Tibial nerve (tissue), 4 donors: ENCODE measurements at regions not wholly inside any gene's neighbourhood (a gene's known extent, or its start where the extent isn't known, plus 50 kb on each side); places are given as distances from the start of the nearest gene placed in this dataset.

Source experiments
- DNase-seq, 2 donors: peaks; one replicate each; pipeline ENCODE4 v3.0.0-alpha.2; 2019; ENCODE audit warnings: low spot score in 2 of 2
- H3K27ac ChIP-seq, 4 donors: fragments of 200-600 bp; sonication (generic) in 3 of 4; one replicate each; pipeline ENCODE4 v1.5.1; 2017 to 2019; ENCODE audit warnings: mild to moderate bottlenecking in 1 of 4
- H3K27me3 ChIP-seq, 2 donors: fragments of 200-600 bp; sonication (generic) in 1 of 2; one replicate each; pipeline versions ENCODE4 v1.5.1 to v1.6.0; 2017 to 2019
- H3K36me3 ChIP-seq, 3 donors: fragments of 200-600 bp; sonication (generic); one replicate each; pipeline ENCODE4 v1.5.1; 2018 to 2019
- H3K4me1 ChIP-seq, 4 donors: fragments of 200-600 bp; sonication (generic) in 3 of 4; one replicate each; pipeline ENCODE4 v1.5.1; 2017 to 2019
- H3K4me3 ChIP-seq, 4 donors: fragments of 200-600 bp; sonication (generic) in 3 of 4; one replicate each; pipeline ENCODE4 v1.5.1; 2017 to 2019; ENCODE audit warnings: mild to moderate bottlenecking in 1 of 4, moderate library complexity in 1 of 4
- H3K9me3 ChIP-seq, 4 donors: fragments of 200-600 bp; sonication (generic) in 3 of 4; one replicate each; pipeline ENCODE4 v1.5.1; 2017 to 2019
- EP300 ChIP-seq, 2 donors: sonication (generic); formaldehyde crosslinking; IDR thresholded peaks; one replicate each; pipeline ENCODE4 v1.6.1; 2017; ENCODE audit warnings: antibody characterized with exemption in 2 of 2, mild to moderate bottlenecking in 1 of 2
- POLR2A ChIP-seq, 2 donors: fragments of 450-650 bp; IDR thresholded peaks; one replicate each; pipeline ENCODE4 v1.6.1; 2017; ENCODE audit warnings: antibody characterized with exemption in 2 of 2, mild to moderate bottlenecking in 2 of 2, moderate library complexity in 2 of 2
- WGBS, 2 donors: methylation state at CpG; one replicate each; pipeline ENCODE4 v1.1.5; 2018; 5-methylcytosine and 5-hydroxymethylcytosine counted together
- TF ChIP-seq, protein P1 (sequence below), 5 experiments: fragments of 200-600 bp in 3 of 5; fragments of 450-650 bp in 2 of 5; sonication (generic) in 3 of 5; IDR thresholded peaks; one replicate each; pipeline ENCODE4 v1.5.1; 2016 to 2019; ENCODE audit warnings: antibody characterized with exemption in 5 of 5, mild to moderate bottlenecking in 3 of 5, moderate library complexity in 2 of 5

DNA sequence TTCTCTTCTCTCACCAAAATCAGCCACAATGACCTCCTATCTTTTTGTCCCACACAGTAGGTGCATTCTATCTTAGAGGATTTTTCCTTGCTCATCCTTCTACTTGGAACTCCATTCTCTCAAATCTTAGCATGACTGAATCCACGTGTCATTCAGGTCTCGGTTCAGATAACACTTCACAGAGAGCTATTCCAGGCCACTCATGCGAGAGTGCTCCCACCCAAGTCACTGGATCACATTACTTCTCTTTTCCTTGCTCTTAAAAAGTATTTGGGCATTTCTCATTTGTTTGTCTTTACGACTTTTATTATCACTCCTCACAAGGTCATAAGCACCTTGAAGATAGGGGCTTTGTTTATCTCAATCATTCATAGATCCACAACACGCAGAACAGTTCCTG lies 647.5 kb upstream of the TENM3 start:
- DNase-seq: no peak
- Histone ChIP-seq H3K36me3 (no peaks in the 10 kb centered on the region), H3K27me3 (no peaks in the 10 kb centered on the region), H3K27ac (no peak overlapping the region), H3K4me3 (no peak overlapping the region), H3K9me3 (no peaks in the 10 kb centered on the region), H3K4me1 (no peaks in the 10 kb centered on the region)
- WGBS, 2 donors: 82 to 88% methylated on average over 5 of the region's 5 CpGs
- TF ChIP-seq, protein P1, sequence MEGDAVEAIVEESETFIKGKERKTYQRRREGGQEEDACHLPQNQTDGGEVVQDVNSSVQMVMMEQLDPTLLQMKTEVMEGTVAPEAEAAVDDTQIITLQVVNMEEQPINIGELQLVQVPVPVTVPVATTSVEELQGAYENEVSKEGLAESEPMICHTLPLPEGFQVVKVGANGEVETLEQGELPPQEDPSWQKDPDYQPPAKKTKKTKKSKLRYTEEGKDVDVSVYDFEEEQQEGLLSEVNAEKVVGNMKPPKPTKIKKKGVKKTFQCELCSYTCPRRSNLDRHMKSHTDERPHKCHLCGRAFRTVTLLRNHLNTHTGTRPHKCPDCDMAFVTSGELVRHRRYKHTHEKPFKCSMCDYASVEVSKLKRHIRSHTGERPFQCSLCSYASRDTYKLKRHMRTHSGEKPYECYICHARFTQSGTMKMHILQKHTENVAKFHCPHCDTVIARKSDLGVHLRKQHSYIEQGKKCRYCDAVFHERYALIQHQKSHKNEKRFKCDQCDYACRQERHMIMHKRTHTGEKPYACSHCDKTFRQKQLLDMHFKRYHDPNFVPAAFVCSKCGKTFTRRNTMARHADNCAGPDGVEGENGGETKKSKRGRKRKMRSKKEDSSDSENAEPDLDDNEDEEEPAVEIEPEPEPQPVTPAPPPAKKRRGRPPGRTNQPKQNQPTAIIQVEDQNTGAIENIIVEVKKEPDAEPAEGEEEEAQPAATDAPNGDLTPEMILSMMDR (IDR thresholded peaks at IDR 0.05): no peak
- TF ChIP-seq EP300 (IDR thresholded peaks at IDR 0.05) (no peak), POLR2A (IDR thresholded peaks at IDR 0.05) (no peak)

DNA sequence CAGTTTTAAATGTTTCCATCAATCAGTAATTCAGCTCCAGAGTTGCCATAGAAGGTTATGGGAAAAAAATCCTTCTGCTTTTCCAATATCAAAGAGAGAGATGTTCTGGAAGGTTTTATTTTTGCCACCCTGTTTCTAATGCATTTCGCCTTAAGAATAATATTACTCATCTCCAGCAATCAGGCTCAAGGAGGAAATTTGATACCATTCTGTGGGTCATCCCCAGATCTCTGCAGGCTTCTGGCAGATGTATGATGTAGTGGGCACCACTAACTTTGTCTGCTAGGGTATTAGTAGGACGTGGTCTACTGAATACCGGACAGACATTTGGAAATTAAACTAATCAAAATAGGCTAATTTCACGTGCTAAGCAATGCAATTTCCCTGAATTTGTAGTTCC lies 645.4 kb upstream of the TENM3 start:
- no peaks in the 10 kb centered on the region for H3K4me1 ChIP-seq
- DNase-seq: no peak
- no peaks in the 10 kb centered on the region for H3K27me3 ChIP-seq
- no peak overlapping the region for H3K4me3 ChIP-seq
- no peak overlapping the region for H3K27ac ChIP-seq
- TF ChIP-seq POLR2A (IDR thresholded peaks at IDR 0.05) (no peak), EP300 (IDR thresholded peaks at IDR 0.05) (no peak)
- TF ChIP-seq, protein P1 (IDR thresholded peaks at IDR 0.05): no peak
- no peaks in the 10 kb centered on the region for H3K9me3 ChIP-seq
- H3K36me3 ChIP-seq: no peaks in the 10 kb centered on the region
- 87 to 92% methylated on average over 4 of the region's 4 CpGs for WGBS, 2 donors

DNA sequence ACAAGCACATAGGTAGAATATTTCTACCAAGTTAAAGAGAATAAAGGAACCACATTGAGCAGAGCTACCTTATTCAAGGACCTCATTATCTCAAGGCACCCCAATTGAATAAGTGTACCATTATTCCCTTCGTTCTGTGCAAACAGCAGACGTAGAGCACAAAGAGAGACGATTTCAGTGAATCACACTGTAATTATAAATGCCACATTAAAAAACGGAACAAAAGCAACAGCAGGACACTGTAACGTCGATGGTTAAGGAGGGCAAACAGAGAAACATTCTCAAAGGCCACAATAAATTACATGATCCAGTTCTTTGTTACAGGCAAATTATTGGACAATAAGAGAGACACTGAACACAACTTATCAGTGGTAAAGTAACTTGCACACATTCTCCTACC lies 644.1 kb upstream of the TENM3 start:
- no peaks in the 10 kb centered on the region for H3K36me3 ChIP-seq
- H3K27ac ChIP-seq: no peak overlapping the region
- 51 to 65% methylated on average over 6 of the region's 6 CpGs for WGBS, 2 donors
- H3K9me3 ChIP-seq: no peaks in the 10 kb centered on the region
- H3K27me3 ChIP-seq: no peaks in the 10 kb centered on the region
- DNase-seq: no peak
- H3K4me3 ChIP-seq: no peak overlapping the region
- TF ChIP-seq, protein P1 (IDR thresholded peaks at IDR 0.05): no peak
- no peak for TF ChIP-seq POLR2A (IDR thresholded peaks at IDR 0.05)
- TF ChIP-seq EP300 (IDR thresholded peaks at IDR 0.05): no peak
- no peaks in the 10 kb centered on the region for H3K4me1 ChIP-seq

DNA sequence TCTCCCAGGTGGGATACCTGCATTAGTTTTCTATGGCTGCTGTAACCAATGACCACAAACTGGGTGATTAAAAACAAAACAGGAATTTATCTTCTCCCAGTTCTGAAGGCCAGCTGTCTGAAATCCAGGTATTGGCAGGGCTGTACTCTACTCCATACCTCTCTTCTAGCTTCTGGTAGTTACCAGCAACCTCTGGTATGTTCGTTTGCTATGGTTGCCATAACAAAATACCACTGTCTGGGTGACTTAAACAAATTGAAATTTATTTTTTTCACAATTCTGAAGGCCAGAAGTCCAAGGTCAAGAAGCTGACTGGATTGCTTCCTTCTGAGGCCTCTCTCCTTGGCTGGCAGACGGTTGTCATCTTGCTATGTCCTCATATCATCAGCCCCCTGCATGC lies 642.1 kb upstream of the TENM3 start:
- no peaks in the 10 kb centered on the region for H3K27me3 ChIP-seq
- no peaks in the 10 kb centered on the region for H3K9me3 ChIP-seq
- no peaks in the 10 kb centered on the region for H3K36me3 ChIP-seq
- no peaks in the 10 kb centered on the region for H3K4me1 ChIP-seq
- H3K27ac ChIP-seq: no peak overlapping the region
- 48 to 59% methylated on average over 2 of the region's 2 CpGs for WGBS, 2 donors
- TF ChIP-seq EP300 (IDR thresholded peaks at IDR 0.05): no peak
- TF ChIP-seq POLR2A (IDR thresholded peaks at IDR 0.05): no peak
- TF ChIP-seq, protein P1 (IDR thresholded peaks at IDR 0.05): no peak
- H3K4me3 ChIP-seq: no peak overlapping the region
- DNase-seq: no peak

DNA sequence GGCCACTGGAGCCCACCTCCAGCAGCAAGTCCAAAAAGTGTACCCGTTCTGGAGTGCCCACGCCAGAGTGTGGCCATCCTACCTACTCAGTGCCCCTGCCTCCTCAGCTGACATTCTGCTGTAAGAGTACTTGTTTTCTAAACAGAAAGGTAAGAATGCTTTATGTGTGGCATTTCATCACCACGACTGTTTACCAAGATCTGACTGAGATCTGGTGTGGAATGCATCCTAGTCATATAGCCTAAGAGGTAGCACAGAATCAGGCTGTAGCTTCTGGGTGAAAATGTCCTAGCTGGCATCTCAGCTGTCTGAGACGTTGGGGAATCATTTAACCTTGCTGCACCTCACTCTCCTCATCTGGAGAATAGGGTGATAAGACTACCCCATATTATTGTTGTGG lies 638.7 kb upstream of the TENM3 start:
- Histone ChIP-seq H3K4me3 (no peak overlapping the region), H3K27me3 (no peaks in the 10 kb centered on the region), H3K9me3 (no peaks in the 10 kb centered on the region), H3K4me1 (no peaks in the 10 kb centered on the region), H3K27ac (no peak overlapping the region), H3K36me3 (no peaks in the 10 kb centered on the region)
- TF ChIP-seq EP300 (IDR thresholded peaks at IDR 0.05) (no peak), POLR2A (IDR thresholded peaks at IDR 0.05) (no peak)
- TF ChIP-seq, protein P1 (IDR thresholded peaks at IDR 0.05): no peak
- WGBS, 2 donors: 83 to 88% methylated on average over 4 of the region's 4 CpGs
- no peak for DNase-seq
